ENCODE measurements at regions not wholly inside any gene's neighbourhood (a gene's known extent, or its start where the extent isn't known, plus 50 kb on each side); places are given as distances from the start of the nearest gene placed in this dataset.

DNA sequence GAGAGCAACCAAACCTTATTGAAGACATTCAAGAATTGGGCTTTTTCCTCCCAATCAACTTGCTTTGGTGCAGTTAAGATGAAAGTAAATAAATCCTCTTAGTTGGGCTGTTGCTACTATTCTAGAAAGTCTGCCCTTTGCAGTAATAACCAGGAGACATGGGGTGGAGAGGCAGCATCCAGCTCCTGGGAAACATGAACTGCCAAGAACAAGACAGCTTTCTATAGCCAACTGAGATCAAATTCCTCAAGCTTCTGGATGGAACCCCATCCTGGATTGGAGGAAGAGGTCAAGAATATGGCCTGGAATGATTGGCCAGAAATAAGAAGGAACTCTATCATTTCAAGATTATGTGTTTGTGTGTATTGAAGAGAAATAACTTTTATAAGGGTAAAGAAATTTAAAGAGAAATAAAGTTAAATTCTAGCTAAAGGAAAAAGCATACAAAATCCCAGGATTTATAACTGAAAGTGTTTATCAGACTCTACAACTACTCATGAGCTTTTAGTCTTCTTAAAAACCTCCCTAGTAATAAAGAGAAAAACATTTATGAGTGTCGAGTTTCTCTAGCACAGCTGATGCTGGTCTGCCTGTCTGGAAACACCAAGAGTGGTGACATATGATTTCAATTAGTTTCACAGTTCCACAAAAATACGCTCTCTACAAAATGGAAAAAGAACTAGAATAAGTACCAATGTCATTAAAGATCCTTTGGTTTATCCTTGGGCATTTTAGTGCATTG, 70.1 kb upstream of the COL1A2 start:
- DNase-seq = no peak

GRCh38 chr7:94325122-94325475, 69.6 kb upstream of the COL1A2 start:
- no peak for DNase-seq

GRCh38 chr7:94330269-94331020, 64.2 kb upstream of the COL1A2 start:
- DNase-seq = peak; percentile 32

DNA sequence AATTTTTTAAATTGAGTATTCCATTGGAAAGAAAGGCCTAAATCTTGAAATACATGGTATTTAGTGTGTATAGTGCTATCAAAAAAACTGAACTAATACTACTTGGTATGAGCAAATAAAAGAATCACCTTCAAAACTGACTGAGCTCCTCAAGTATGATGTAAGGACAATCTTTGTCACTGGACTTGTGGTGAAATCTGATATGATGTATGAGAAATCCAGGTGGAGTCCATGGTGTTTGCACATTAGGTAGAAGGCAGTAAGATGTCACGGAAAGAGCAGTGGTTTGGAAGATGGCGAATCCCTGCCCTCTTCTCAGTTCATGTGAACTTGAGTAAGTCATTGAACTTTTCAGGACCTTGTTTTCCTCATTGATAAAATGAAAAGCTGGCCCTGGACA, 62.1 kb upstream of the COL1A2 start:
- no peak for DNase-seq

DNA sequence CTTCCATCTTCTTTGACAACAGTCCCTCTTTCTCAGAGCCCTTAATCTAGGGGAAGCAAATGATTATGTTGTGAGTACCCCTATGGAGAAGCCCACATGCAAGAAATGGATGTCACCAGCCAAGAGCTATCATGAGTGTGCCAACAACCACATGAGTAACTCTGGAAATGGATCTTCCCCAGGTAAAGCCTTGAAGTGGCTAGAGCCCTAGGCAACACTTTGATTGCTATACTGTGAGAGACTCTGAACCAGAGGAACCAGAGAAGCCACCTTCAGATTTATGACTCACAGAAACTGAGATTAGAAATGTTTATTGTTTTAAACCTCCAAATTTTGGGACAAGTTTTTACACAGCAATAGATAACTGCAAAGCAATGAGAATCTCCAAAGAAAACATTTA, 60.9 kb upstream of the COL1A2 start:
- DNase-seq = no peak

DNA sequence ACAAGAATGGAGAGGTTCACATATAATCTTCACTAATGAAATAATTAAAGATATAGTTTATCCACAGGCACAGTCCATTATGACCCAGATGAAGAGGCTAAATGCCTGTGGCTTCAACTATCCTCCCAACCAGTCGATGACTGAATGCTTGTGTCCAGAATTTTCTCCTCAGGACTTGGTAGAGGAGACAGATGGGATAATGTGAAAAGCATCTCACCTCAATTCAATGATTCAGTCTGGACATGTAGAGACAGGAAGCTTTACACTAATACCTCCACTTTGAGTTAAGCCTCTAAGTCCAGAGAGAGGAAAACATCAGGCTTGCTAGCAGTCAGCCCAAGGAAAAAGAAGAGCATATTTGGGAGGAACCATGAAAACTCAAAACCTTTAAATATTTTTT, 59.1 kb upstream of the COL1A2 start:
- no peak for DNase-seq

GRCh38 chr7:94336009-94336408, 58.7 kb upstream of the COL1A2 start:
- no peak for DNase-seq

DNA sequence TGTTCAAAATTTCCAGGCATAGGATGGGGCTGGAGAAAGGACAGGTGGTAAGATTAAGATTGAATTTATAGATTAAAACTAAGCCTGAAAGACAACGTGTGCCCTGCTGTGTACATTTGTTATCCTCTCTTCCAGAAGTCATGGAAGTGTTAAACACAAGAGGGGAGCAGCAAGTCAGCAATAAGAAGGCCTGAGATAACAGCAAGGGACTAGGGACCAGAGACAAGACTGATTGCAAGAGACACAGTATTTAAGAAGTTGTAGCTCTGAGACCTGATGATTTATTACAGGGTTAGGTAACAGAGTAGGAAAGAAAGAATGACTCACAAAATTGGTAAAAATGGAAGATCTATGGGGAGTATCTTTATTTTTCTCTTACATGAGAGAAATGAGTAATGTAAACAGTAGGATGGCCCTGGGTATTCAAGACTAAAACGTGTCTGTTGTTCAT, 55.7 kb upstream of the COL1A2 start:
- no peak for DNase-seq

GRCh38 chr7:94344826-94345225, 49.9 kb upstream of the COL1A2 start:
- no peak for DNase-seq
